ENCODE measurements at regions not wholly inside any gene's neighbourhood (a gene's known extent, or its start where the extent isn't known, plus 50 kb on each side); places are given as distances from the start of the nearest gene placed in this dataset.
A peak's percentile ranks its signal among the peaks of the same experiment; 100 is the strongest.
"Not testable (repeated sequence)": the region's sequence is repeated elsewhere in the genome, so short reads cannot be mapped to it uniquely, and the experiment has no call there.

GRCh38 chr7:5121256-5121655 is 68.8 kb upstream of the WIPI2 start:
- H3K27ac Mint-ChIP-seq; H3K9me3 Mint-ChIP-seq; H3K4me1 Mint-ChIP-seq; POLR2A ChIA-PET; H3K27me3 Mint-ChIP-seq; DNase-seq; H3K4me3 Mint-ChIP-seq; CTCF ChIA-PET; H3K36me3 Mint-ChIP-seq (ENCODE audit: low read depth): not testable (repeated sequence)

DNA sequence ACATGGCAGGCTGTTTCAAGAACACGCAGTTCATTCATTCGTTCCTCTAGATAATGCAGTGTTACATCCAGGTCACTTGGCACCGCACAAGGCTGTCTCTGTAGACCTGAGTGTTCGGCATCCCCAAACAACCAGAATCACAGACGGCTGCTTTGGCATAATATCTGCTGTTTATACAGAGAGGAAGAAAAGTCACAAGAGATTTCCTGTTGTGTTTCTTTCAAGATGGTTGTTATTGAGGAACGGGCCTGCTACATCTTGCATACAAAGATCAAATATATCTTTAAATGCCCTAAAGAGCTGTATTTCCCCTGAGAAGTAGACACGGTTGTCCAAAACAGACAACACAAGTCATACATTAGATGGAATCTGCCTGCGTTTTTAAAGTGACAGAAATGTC is 58.8 kb upstream of the WIPI2 start:
- Mint-ChIP-seq H3K4me1 (peaks cover 48% of the 10 kb centered on the region), H3K36me3 (ENCODE audit: low read depth) (peaks cover 12% of the 10 kb centered on the region), H3K27ac (peak overlapping the region; percentile 95)
- H3K9me3 Mint-ChIP-seq, H3K4me3 Mint-ChIP-seq, POLR2A ChIA-PET, CTCF ChIA-PET, H3K27me3 Mint-ChIP-seq: not testable (repeated sequence)
- DNase-seq: peak; percentile 12

DNA sequence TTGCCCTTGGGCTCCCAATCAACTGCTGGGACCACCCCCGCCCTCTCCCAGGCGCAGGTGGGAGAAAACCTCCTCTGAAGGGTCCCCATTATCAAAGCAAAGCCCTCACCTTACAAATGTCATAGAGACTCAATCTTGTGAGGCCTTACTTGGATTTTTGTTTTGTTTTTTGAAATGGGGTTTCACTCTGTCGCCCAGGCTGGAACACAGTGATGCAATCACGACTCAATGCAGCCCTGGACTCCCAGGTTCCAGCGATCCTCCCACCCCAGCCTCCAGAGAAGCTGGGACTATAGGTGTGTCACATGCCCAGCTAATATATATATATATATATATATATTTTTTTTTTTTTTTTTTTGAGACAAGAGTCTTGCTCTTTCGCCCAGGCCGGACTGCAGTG is 57.5 kb upstream of the WIPI2 start:
- CTCF ChIA-PET: no interaction called here
- peaks cover 12% of the 10 kb centered on the region for H3K36me3 Mint-ChIP-seq (ENCODE audit: low read depth)
- peaks cover 47% of the 10 kb centered on the region for H3K4me1 Mint-ChIP-seq
- peak overlapping the region; percentile 95 for H3K27ac Mint-ChIP-seq
- H3K4me3 Mint-ChIP-seq: no peak overlapping the region
- POLR2A ChIA-PET: no interaction called here
- DNase-seq: no peak
- H3K27me3 Mint-ChIP-seq: no peaks in the 10 kb centered on the region
- H3K9me3 Mint-ChIP-seq: no peaks in the 10 kb centered on the region

GRCh38 chr7:5139998-5140397 is 50.0 kb upstream of the WIPI2 start:
- peaks cover 2% of the 10 kb centered on the region for H3K36me3 Mint-ChIP-seq (ENCODE audit: low read depth)
- peaks cover 25% of the 10 kb centered on the region for H3K4me1 Mint-ChIP-seq
- H3K9me3 Mint-ChIP-seq: no peaks in the 10 kb centered on the region
- DNase-seq: peak; percentile 26
- H3K27ac Mint-ChIP-seq: peak overlapping the region; percentile 36
- POLR2A ChIA-PET: no interaction called here
- H3K4me3 Mint-ChIP-seq: no peak overlapping the region
- peaks cover 2% of the 10 kb centered on the region for H3K27me3 Mint-ChIP-seq
- CTCF ChIA-PET: interaction anchor here (0.7 to 2.5 kb wide), 2 partner anchors 10 to 67 kb away, joined by 3 to 9 read pairs; no protein-coding TSS in a partner anchor
